Esophagus mucosa (tissue), 1 donor: ENCODE measurements at regions not wholly inside any gene's neighbourhood (a gene's known extent, or its start where the extent isn't known, plus 50 kb on each side); places are given as distances from the start of the nearest gene placed in this dataset.
A peak's percentile ranks its signal among the peaks of the same experiment; 100 is the strongest.

Experiments
- ATAC-seq: fragments of 200-7000 bp; cut with Tn5 transposase; one replicate; pipeline ENCODE4 v1.9.1; 2020
- donor health status: DM: yes; HTN: yes; CAD: no.

GRCh38 chr12:115457798-115458197, 773.8 kb upstream of the TBX3 start:
- no peak for ATAC-seq

- ATAC-seq: peak; percentile 57
Measured at GRCh38 chr12:115456946-115457689, 773.1 kb upstream of the TBX3 start.

GRCh38 chr12:115455268-115455681, 771.3 kb upstream of the TBX3 start:
- ATAC-seq: no peak

- no peak for ATAC-seq
Measured at GRCh38 chr12:115452751-115453281, 768.8 kb upstream of the TBX3 start.

- ATAC-seq: no peak
Measured at GRCh38 chr12:115451780-115452736, 768.1 kb upstream of the TBX3 start.

GRCh38 chr12:115451151-115451779, 767.3 kb upstream of the TBX3 start:
- no peak for ATAC-seq

GRCh38 chr12:115450710-115451109, 766.7 kb upstream of the TBX3 start:
- ATAC-seq: no peak

GRCh38 chr12:115450017-115450416, 766.0 kb upstream of the TBX3 start:
- ATAC-seq: no peak

- no peak for ATAC-seq
Measured at GRCh38 chr12:115449526-115449925, 765.6 kb upstream of the TBX3 start.

- ATAC-seq: no peak
Measured at GRCh38 chr12:115444346-115444745, 760.4 kb upstream of the TBX3 start.

- ATAC-seq: no peak
Measured at GRCh38 chr12:115443351-115443938, 759.5 kb upstream of the TBX3 start.

- ATAC-seq: peak; percentile 33
Measured at GRCh38 chr12:115440438-115440837, 756.5 kb upstream of the TBX3 start.

GRCh38 chr12:115439008-115439601, 755.1 kb upstream of the TBX3 start:
- no peak for ATAC-seq

- ATAC-seq: no peak
Measured at GRCh38 chr12:115438314-115438713, 754.3 kb upstream of the TBX3 start.

GRCh38 chr12:115437061-115437567, 753.1 kb upstream of the TBX3 start:
- ATAC-seq: no peak

GRCh38 chr12:115433014-115433634, 749.1 kb upstream of the TBX3 start:
- ATAC-seq: no peak

- no peak for ATAC-seq
Measured at GRCh38 chr12:115430636-115431035, 746.7 kb upstream of the TBX3 start.

- no peak for ATAC-seq
Measured at GRCh38 chr12:115426732-115427131, 742.8 kb upstream of the TBX3 start.

GRCh38 chr12:115424003-115424402, 740.0 kb upstream of the TBX3 start:
- no peak for ATAC-seq

- no peak for ATAC-seq
Measured at GRCh38 chr12:115423546-115423987, 739.6 kb upstream of the TBX3 start.

GRCh38 chr12:115422845-115423545, 739.0 kb upstream of the TBX3 start:
- ATAC-seq: no peak
